Esophagus muscularis mucosa (tissue), 4 donors: ENCODE measurements at regions not wholly inside any gene's neighbourhood (a gene's known extent, or its start where the extent isn't known, plus 50 kb on each side); places are given as distances from the start of the nearest gene placed in this dataset.

ENCODE experiments used
- DNase-seq: peaks from one replicate; pipeline ENCODE4 v3.0.0-alpha.2; 2017; ENCODE audit errors: extremely low spot score
- H3K27ac ChIP-seq, 4 donors: fragments of 200-600 bp; sonication (generic); replicated peaks in 1 of 4; 1 replicate in 3 of 4; 2 replicates in 1 of 4; pipeline ENCODE4 v1.5.1; 2016 to 2019; ENCODE audit warnings: mild to moderate bottlenecking in 1 of 4
- H3K27me3 ChIP-seq, 4 donors: fragments of 200-600 bp; sonication (generic); one replicate each; pipeline versions ENCODE4 v1.5.1 to v1.6.0; 2016 to 2019
- H3K36me3 ChIP-seq, 4 donors: fragments of 200-600 bp; sonication (generic); one replicate each; pipeline ENCODE4 v1.5.1; 2016 to 2019
- H3K4me1 ChIP-seq, 4 donors: fragments of 200-600 bp; sonication (generic); one replicate each; pipeline ENCODE4 v1.5.1; 2016 to 2019
- H3K4me3 ChIP-seq, 4 donors: fragments of 200-600 bp; sonication (generic); 1 replicate in 2 of 4; 2 replicates in 2 of 4; pipeline ENCODE4 v1.5.1; 2016 to 2019; ENCODE audit warnings: mild to moderate bottlenecking in 4 of 4, moderate library complexity in 1 of 4
- H3K9me3 ChIP-seq, 4 donors: fragments of 200-600 bp; sonication (generic); 1 replicate in 3 of 4; 2 replicates in 1 of 4; pipeline ENCODE4 v1.5.1; 2016 to 2019
- EP300 ChIP-seq: sonication (generic); formaldehyde crosslinking; IDR thresholded peaks from one replicate; pipeline ENCODE4 v1.6.1; 2017; ENCODE audit warnings: antibody characterized with exemption
- POLR2A ChIP-seq: fragments of 450-650 bp; IDR thresholded peaks from one replicate; pipeline ENCODE4 v1.6.1; 2017; ENCODE audit warnings: antibody characterized with exemption, moderate library complexity, mild to moderate bottlenecking, low read depth
- POLR2AphosphoS5 ChIP-seq, 2 donors: sonication (generic); formaldehyde crosslinking; IDR thresholded peaks; one replicate each; pipeline ENCODE4 v1.6.1; 2017; ENCODE audit warnings: antibody characterized with exemption in 2 of 2
- WGBS: methylation state at CpG from one replicate; pipeline ENCODE4 v1.1.5; 2018; 5-methylcytosine and 5-hydroxymethylcytosine counted together
- intact Hi-C: fragments of 100-400 bp; cut with DNase I; formaldehyde crosslinking; loops from one replicate; pipeline ENCODE4 v1.15.1; 2023
- TF ChIP-seq, protein P1 (sequence below), 3 experiments: fragments of 200-600 bp in 2 of 3; fragments of 450-650 bp in 1 of 3; sonication (generic) in 2 of 3; IDR thresholded peaks; one replicate each; pipeline ENCODE4 v1.5.1; 2017 to 2019; ENCODE audit warnings: antibody characterized with exemption in 3 of 3, mild to moderate bottlenecking in 2 of 3, moderate library complexity in 1 of 3

DNA sequence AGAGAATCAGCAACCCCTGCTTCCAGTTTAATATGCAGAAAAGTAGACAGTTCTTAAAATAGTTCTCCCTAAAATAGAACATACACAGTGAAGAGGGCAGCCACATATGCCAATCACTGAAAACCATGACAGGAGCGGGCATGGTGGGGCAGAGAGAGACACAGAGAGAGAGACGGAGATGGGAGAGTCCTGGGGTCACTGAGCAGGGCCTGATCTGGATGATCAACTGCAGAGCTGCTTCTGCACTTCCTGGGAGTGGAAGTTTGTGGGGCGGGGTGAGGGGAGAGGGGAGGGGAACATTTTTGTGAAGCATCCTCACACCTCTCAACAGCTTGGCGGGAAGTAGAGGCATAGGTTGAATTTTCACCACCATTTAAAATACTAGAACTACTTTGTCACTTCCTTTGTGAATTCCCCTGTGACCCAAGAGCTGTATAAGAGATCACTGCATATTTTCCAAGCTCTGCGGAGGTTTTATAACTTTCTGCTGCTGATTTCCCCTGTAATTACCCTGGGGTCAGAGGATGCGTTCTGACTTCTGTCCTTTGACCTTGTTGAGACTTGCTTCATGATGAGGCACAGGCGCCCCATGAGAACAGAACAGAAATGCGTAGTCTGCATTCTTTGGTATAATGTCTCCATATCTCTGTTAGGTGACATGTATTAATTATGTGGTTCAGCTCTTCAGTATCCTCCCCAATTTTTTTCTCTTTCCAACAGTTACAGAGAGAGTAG, 419.4 kb downstream of the BRD1 start:
- peak; percentile 75 for DNase-seq
- H3K27ac ChIP-seq = no peak overlapping the region
- WGBS = 50% methylated on average over 8 of the region's 8 CpGs
- intact Hi-C loops = no loop called here
- no peaks in the 10 kb centered on the region for H3K4me1 ChIP-seq
- peaks cover 0 to 8% (median 6%) of the 10 kb centered on the region in 4 donors for H3K9me3 ChIP-seq
- H3K4me3 ChIP-seq = no peak overlapping the region
- no peaks in the 10 kb centered on the region for H3K36me3 ChIP-seq
- TF ChIP-seq EP300 (no peak), POLR2AphosphoS5 (IDR thresholded peaks at IDR 0.05) (no peak), POLR2A (no peak)
- TF ChIP-seq, protein P1, sequence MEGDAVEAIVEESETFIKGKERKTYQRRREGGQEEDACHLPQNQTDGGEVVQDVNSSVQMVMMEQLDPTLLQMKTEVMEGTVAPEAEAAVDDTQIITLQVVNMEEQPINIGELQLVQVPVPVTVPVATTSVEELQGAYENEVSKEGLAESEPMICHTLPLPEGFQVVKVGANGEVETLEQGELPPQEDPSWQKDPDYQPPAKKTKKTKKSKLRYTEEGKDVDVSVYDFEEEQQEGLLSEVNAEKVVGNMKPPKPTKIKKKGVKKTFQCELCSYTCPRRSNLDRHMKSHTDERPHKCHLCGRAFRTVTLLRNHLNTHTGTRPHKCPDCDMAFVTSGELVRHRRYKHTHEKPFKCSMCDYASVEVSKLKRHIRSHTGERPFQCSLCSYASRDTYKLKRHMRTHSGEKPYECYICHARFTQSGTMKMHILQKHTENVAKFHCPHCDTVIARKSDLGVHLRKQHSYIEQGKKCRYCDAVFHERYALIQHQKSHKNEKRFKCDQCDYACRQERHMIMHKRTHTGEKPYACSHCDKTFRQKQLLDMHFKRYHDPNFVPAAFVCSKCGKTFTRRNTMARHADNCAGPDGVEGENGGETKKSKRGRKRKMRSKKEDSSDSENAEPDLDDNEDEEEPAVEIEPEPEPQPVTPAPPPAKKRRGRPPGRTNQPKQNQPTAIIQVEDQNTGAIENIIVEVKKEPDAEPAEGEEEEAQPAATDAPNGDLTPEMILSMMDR (IDR thresholded peaks at IDR 0.05) = no peak
- peaks cover 0 to 51% (median 0%) of the 10 kb centered on the region in 4 donors for H3K27me3 ChIP-seq

DNA sequence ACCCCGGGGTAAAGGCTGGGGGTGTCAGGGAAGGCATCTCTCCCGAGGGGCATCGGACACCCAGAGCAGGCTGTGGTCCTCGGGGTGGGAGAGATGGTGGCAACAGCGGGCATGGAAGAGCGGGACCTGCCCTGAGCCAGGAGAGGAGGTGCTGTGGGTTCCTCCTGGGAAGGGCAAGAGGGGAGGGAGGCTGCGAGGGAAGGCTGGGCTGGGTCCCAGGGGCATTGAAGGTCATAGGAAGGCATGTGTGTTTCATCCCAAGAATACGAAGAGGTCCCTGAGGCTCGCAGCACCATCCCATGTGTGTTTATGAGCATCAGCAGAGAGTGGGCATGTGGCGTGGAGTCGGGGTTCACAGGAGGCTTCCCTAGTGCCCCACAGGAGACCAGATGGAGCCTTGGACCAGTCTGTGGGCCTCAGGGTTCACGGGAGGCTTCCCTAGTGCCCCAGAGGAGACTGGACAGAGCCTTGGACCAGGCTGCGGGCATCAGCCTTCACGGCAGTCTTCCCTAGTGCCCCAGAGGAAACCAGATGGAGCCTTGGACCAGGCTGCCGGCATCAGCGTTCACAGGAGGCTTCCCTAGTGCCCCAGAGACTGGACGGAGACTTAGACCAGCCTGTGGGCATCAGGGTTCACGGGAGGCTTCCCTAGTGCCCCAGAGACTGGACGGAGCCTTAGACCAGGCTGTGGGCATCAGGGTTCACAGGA, 420.6 kb downstream of the BRD1 start:
- no peak for TF ChIP-seq POLR2A
- no peak for TF ChIP-seq POLR2AphosphoS5 (IDR thresholded peaks at IDR 0.05)
- TF ChIP-seq, protein P1 (IDR thresholded peaks at IDR 0.05) = no peak
- TF ChIP-seq EP300 = no peak
- Histone ChIP-seq H3K4me3 (no peak overlapping the region), H3K36me3 (no peaks in the 10 kb centered on the region), H3K4me1 (no peaks in the 10 kb centered on the region), H3K9me3 (peaks cover 0 to 11% (median 6%) of the 10 kb centered on the region in 4 donors), H3K27ac (no peak overlapping the region), H3K27me3 (peaks cover 0 to 54% (median 0%) of the 10 kb centered on the region in 4 donors)
- intact Hi-C loops = no loop called here
- 86% methylated on average over 16 of the region's 19 CpGs for WGBS
- peak; percentile 74 for DNase-seq

DNA sequence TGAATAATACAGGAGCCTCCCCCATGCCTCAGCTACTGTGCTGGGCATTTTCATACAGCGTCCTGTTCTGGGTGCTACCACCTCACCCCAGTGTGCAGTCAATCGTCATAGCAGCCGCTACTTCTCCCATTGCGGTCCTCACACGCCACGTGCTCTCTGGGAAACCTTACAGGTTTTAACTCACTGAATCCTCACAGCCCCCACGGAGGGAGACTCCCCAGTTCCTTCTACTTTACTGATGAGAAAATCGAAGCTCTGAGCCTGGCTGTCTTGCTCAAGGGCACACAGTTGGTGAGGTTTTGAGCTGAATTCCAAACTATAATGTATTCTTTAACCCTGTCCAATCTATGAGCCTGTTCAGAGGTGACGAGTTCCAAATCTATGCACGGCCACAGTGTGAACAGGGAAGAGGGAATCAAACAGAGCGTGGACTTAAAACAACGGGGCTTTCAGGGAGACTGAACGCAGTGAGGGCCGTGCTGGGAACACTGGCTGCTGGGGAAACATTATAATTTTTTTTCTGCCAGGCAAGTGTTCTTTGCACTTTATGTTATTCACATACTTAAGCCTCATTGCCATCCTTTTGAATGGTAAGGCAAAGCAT, 421.5 kb downstream of the BRD1 start:
- Histone ChIP-seq H3K4me3 (no peak overlapping the region), H3K4me1 (no peaks in the 10 kb centered on the region), H3K27ac (no peak overlapping the region), H3K9me3 (peaks cover 0 to 11% (median 6%) of the 10 kb centered on the region in 4 donors), H3K36me3 (no peaks in the 10 kb centered on the region), H3K27me3 (peaks cover 0 to 55% (median 0%) of the 10 kb centered on the region in 4 donors)
- no peak for DNase-seq
- TF ChIP-seq POLR2AphosphoS5 (IDR thresholded peaks at IDR 0.05) = no peak
- no peak for TF ChIP-seq EP300
- TF ChIP-seq, protein P1 (IDR thresholded peaks at IDR 0.05) = no peak
- no peak for TF ChIP-seq POLR2A
- WGBS = 62% methylated on average over 14 of the region's 14 CpGs
- intact Hi-C loops = no loop called here

DNA sequence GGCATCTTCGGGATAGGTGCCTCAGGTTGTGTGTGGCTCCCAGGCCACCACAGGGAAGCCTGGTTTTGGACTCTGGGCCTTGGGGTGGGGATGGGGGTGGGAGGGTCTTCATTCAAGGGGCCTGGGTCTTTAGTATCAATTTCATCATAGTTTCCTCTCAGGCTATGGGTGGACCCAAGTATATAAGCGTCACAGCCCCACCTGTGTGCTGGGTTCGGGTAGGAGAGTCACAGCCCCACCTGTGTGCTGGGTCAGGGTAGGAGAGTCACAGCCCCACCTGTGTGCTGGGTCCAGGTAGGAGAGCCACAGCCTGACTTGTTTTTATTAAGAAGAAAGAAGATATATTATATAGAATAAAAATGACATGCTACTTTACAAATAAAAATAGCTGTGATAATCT, 422.1 kb downstream of the BRD1 start:
- no peaks in the 10 kb centered on the region for H3K36me3 ChIP-seq
- 63% methylated on average over 3 of the region's 3 CpGs for WGBS
- no peak for TF ChIP-seq POLR2A
- no peak for TF ChIP-seq EP300
- no peak for TF ChIP-seq POLR2AphosphoS5 (IDR thresholded peaks at IDR 0.05)
- TF ChIP-seq, protein P1 (IDR thresholded peaks at IDR 0.05) = no peak
- no peak for DNase-seq
- H3K27me3 ChIP-seq = peaks cover 0 to 57% (median 0%) of the 10 kb centered on the region in 4 donors
- H3K27ac ChIP-seq = no peak overlapping the region
- intact Hi-C loops = no loop called here
- H3K4me1 ChIP-seq = no peaks in the 10 kb centered on the region
- no peak overlapping the region for H3K4me3 ChIP-seq
- H3K9me3 ChIP-seq = peaks cover 0 to 11% (median 6%) of the 10 kb centered on the region in 4 donors
